ENCODE measurements at regions not wholly inside any gene's neighbourhood (a gene's known extent, or its start where the extent isn't known, plus 50 kb on each side); places are given as distances from the start of the nearest gene placed in this dataset.

DNA sequence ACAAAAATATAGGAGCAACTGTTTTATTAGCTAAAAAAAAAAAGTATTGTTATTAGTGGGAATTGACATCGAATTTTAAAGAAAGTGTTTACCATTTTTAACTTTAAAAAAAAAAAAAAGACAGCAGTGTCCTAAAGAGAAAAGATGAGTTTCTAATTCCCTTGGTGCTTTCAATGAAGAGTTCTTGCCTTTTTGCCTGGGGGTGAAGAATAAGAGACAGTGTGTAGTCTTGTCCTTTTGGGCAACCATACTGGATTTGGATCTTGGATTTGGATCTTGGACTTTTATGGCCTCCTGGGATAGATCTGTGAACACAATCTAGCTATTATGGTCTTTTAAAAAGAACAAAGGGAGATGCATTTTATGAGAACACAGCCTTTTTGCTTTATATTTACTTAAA lies 60.2 kb upstream of the GLS start:
- Histone ChIP-seq H4K8ac (ENCODE audit: low read length) (no peak overlapping the region), H3K9ac (ENCODE audit: low read length) (peak overlapping the region; percentile 60), H2BK5ac (ENCODE audit: low read depth, low read length, poor library complexity, severe bottlenecking) (no peak overlapping the region), H2BK12ac (ENCODE audit: low read length in 2 of 2) (no peak overlapping the region), H3K79me1 (replicated peaks; ENCODE audit: low read length, poor library complexity, severe bottlenecking) (no peaks in the 10 kb centered on the region), H2BK15ac (ENCODE audit: low read depth, poor library complexity, severe bottlenecking) (no peak overlapping the region), H3K9me3 (ENCODE audit: control insufficient read depth, low read length) (no peaks in the 10 kb centered on the region), H3K4me2 (ENCODE audit: low read length, poor library complexity, severe bottlenecking) (no peak overlapping the region), H3K27ac (ENCODE audit: low read length, poor library complexity, severe bottlenecking) (no peak overlapping the region), H3K23ac (ENCODE audit: low read length in 2 of 2) (no peak overlapping the region), H3K14ac (ENCODE audit: low read length in 2 of 2) (no peak overlapping the region), H4K91ac (ENCODE audit: low read length) (no peak overlapping the region), H3K27me3 (ENCODE audit: control insufficient read depth in 1 of 2, insufficient read depth in 1 of 2, low read length in 2 of 2) (no peaks in the 10 kb centered on the region), H3K18ac (ENCODE audit: low read depth in 1 of 2, low read length in 2 of 2) (no peak overlapping the region), H2AK5ac (ENCODE audit: low read length, severe bottlenecking) (no peak overlapping the region), H3K4me3 (ENCODE audit: insufficient read depth in 1 of 2, low read depth in 1 of 2, low read length in 2 of 2) (peak overlapping the region in 1 of 2 experiments; percentile 36), H2BK120ac (ENCODE audit: low read depth, low read length) (no peak overlapping the region), H3K4ac (ENCODE audit: low read depth in 1 of 2, low read length in 2 of 2) (no peak overlapping the region), H2AFZ (ENCODE audit: low read depth, low read length) (no peak overlapping the region), H3K36me3 (ENCODE audit: control insufficient read depth in 1 of 2, insufficient read depth in 2 of 2, low read depth in 1 of 2, low read length in 2 of 2) (no peaks in the 10 kb centered on the region), H3K4me1 (ENCODE audit: control insufficient read depth, insufficient read depth, low read depth, low read length) (no peaks in the 10 kb centered on the region)
- WGBS, result no CpG with 5 or more reads among the region's 1 CpG
- no peak for DNase-seq

DNA sequence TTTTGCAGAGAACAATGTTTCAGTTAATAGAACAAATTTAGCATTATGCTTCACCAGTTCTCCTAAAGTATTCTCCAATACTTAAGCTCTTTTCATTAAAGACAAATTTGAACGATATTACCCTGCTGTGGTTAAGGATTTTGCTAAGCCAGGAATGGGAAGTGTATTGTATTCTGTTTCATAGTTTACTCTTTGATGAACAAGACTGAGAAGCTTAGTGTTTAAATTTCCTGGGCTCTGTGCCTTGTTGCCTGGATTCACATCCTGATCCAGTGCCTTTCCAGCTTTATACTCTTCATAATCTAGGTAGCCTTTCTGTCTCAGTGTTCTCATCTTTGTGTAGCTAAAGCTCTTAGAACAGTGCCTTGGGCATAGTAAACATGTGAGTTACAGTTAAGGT lies 58.6 kb upstream of the GLS start:
- Histone ChIP-seq H3K4me1 (ENCODE audit: control insufficient read depth, insufficient read depth, low read depth, low read length) (no peaks in the 10 kb centered on the region), H3K36me3 (ENCODE audit: control insufficient read depth in 1 of 2, insufficient read depth in 2 of 2, low read depth in 1 of 2, low read length in 2 of 2) (no peaks in the 10 kb centered on the region), H3K4me3 (ENCODE audit: insufficient read depth in 1 of 2, low read depth in 1 of 2, low read length in 2 of 2) (no peak overlapping the region), H2BK5ac (ENCODE audit: low read depth, low read length, poor library complexity, severe bottlenecking) (no peak overlapping the region), H2BK120ac (ENCODE audit: low read depth, low read length) (no peak overlapping the region), H2BK12ac (ENCODE audit: low read length in 2 of 2) (no peak overlapping the region), H2AK5ac (ENCODE audit: low read length, severe bottlenecking) (no peak overlapping the region), H3K14ac (ENCODE audit: low read length in 2 of 2) (no peak overlapping the region), H2AFZ (ENCODE audit: low read depth, low read length) (no peak overlapping the region), H3K23ac (ENCODE audit: low read length in 2 of 2) (no peak overlapping the region), H3K27me3 (ENCODE audit: control insufficient read depth in 1 of 2, insufficient read depth in 1 of 2, low read length in 2 of 2) (no peaks in the 10 kb centered on the region), H2BK15ac (ENCODE audit: low read depth, poor library complexity, severe bottlenecking) (no peak overlapping the region), H4K91ac (ENCODE audit: low read length) (no peak overlapping the region), H3K4ac (ENCODE audit: low read depth in 1 of 2, low read length in 2 of 2) (no peak overlapping the region), H3K9me3 (ENCODE audit: control insufficient read depth, low read length) (no peaks in the 10 kb centered on the region), H4K8ac (ENCODE audit: low read length) (no peak overlapping the region), H3K4me2 (ENCODE audit: low read length, poor library complexity, severe bottlenecking) (no peak overlapping the region), H3K18ac (ENCODE audit: low read depth in 1 of 2, low read length in 2 of 2) (no peak overlapping the region), H3K9ac (ENCODE audit: low read length) (no peak overlapping the region), H3K27ac (ENCODE audit: low read length, poor library complexity, severe bottlenecking) (no peak overlapping the region), H3K79me1 (replicated peaks; ENCODE audit: low read length, poor library complexity, severe bottlenecking) (no peaks in the 10 kb centered on the region)
- 100% methylated on average over 1 of the region's 1 CpG for WGBS
- DNase-seq, result no peak

DNA sequence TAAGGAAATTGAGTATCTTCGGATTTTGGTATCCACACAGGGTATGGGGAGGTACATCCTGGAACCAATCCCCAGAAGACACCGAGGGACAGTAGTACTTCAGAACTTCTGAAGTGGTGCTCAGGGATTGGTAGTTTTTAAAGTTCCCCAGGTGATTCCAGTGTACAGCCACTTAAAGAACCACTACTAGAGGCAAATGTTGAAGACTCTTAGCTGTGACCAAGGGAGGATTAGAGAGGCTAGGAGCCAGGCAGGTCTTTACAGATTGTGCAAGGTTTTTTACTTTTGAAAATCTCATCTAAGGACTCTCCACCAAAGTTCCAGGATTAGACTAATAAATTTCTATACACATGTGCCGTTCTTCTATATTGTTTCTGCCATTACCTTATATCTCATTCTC lies 52.9 kb upstream of the GLS start:
- no peak overlapping the region for H3K4me3 ChIP-seq (ENCODE audit: insufficient read depth in 1 of 2, low read depth in 1 of 2, low read length in 2 of 2)
- H3K14ac ChIP-seq (ENCODE audit: low read length in 2 of 2), result no peak overlapping the region
- H3K9ac ChIP-seq (ENCODE audit: low read length), result no peak overlapping the region
- no peaks in the 10 kb centered on the region for H3K36me3 ChIP-seq (ENCODE audit: control insufficient read depth in 1 of 2, insufficient read depth in 2 of 2, low read depth in 1 of 2, low read length in 2 of 2)
- H2AK5ac ChIP-seq (ENCODE audit: low read length, severe bottlenecking), result no peak overlapping the region
- no peak overlapping the region for H3K4me2 ChIP-seq (ENCODE audit: low read length, poor library complexity, severe bottlenecking)
- no peak for DNase-seq
- H3K4me1 ChIP-seq (ENCODE audit: control insufficient read depth, insufficient read depth, low read depth, low read length), result no peaks in the 10 kb centered on the region
- no peak overlapping the region for H4K8ac ChIP-seq (ENCODE audit: low read length)
- H3K79me1 ChIP-seq (replicated peaks; ENCODE audit: low read length, poor library complexity, severe bottlenecking), result no peaks in the 10 kb centered on the region
- no peak overlapping the region for H2BK5ac ChIP-seq (ENCODE audit: low read depth, low read length, poor library complexity, severe bottlenecking)
- no peak overlapping the region for H2BK15ac ChIP-seq (ENCODE audit: low read depth, poor library complexity, severe bottlenecking)
- H3K4ac ChIP-seq (ENCODE audit: low read depth in 1 of 2, low read length in 2 of 2), result no peak overlapping the region
- no peak overlapping the region for H2AFZ ChIP-seq (ENCODE audit: low read depth, low read length)
- H3K27ac ChIP-seq (ENCODE audit: low read length, poor library complexity, severe bottlenecking), result no peak overlapping the region
- H3K18ac ChIP-seq (ENCODE audit: low read depth in 1 of 2, low read length in 2 of 2), result no peak overlapping the region
- no peaks in the 10 kb centered on the region for H3K9me3 ChIP-seq (ENCODE audit: control insufficient read depth, low read length)
- 97% methylated on average over 3 of the region's 3 CpGs for WGBS
- H2BK120ac ChIP-seq (ENCODE audit: low read depth, low read length), result no peak overlapping the region
- H3K23ac ChIP-seq (ENCODE audit: low read length in 2 of 2), result no peak overlapping the region
- H3K27me3 ChIP-seq (ENCODE audit: control insufficient read depth in 1 of 2, insufficient read depth in 1 of 2, low read length in 2 of 2), result no peaks in the 10 kb centered on the region
- H4K91ac ChIP-seq (ENCODE audit: low read length), result no peak overlapping the region
- no peak overlapping the region for H2BK12ac ChIP-seq (ENCODE audit: low read length in 2 of 2)

DNA sequence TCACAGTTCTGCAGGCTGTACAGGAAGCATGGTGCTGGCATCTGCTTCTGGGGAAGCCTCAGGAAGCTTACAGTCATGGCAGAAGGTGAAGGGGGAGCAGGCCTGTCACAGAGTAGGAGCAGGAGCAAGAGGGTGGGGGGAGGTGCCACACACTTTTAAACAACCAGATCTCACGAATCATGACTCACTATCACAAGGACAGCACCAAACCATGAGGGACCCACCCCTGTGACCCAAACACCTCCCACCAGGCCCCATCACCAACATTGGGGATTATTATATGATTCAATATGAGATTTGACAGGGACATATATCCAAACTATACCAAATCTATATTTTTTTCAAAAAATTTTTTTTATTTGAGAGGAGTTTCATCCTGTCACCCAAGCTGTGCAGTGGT lies 51.0 kb upstream of the GLS start:
- no CpG with 5 or more reads among the region's 1 CpG for WGBS
- no peaks in the 10 kb centered on the region for H3K27me3 ChIP-seq (ENCODE audit: control insufficient read depth in 1 of 2, insufficient read depth in 1 of 2, low read length in 2 of 2)
- H3K23ac ChIP-seq (ENCODE audit: low read length in 2 of 2), result no peak overlapping the region
- H3K4me2 ChIP-seq (ENCODE audit: low read length, poor library complexity, severe bottlenecking), result no peak overlapping the region
- no peak overlapping the region for H2BK5ac ChIP-seq (ENCODE audit: low read depth, low read length, poor library complexity, severe bottlenecking)
- no peaks in the 10 kb centered on the region for H3K36me3 ChIP-seq (ENCODE audit: control insufficient read depth in 1 of 2, insufficient read depth in 2 of 2, low read depth in 1 of 2, low read length in 2 of 2)
- no peak overlapping the region for H3K4ac ChIP-seq (ENCODE audit: low read depth in 1 of 2, low read length in 2 of 2)
- no peak overlapping the region for H2AK5ac ChIP-seq (ENCODE audit: low read length, severe bottlenecking)
- H4K91ac ChIP-seq (ENCODE audit: low read length), result no peak overlapping the region
- DNase-seq, result no peak
- H2BK12ac ChIP-seq (ENCODE audit: low read length in 2 of 2), result no peak overlapping the region
- H2BK120ac ChIP-seq (ENCODE audit: low read depth, low read length), result no peak overlapping the region
- no peaks in the 10 kb centered on the region for H3K9me3 ChIP-seq (ENCODE audit: control insufficient read depth, low read length)
- H2AFZ ChIP-seq (ENCODE audit: low read depth, low read length), result no peak overlapping the region
- no peak overlapping the region for H3K9ac ChIP-seq (ENCODE audit: low read length)
- no peak overlapping the region for H3K14ac ChIP-seq (ENCODE audit: low read length in 2 of 2)
- H3K27ac ChIP-seq (ENCODE audit: low read length, poor library complexity, severe bottlenecking), result no peak overlapping the region
- H3K4me3 ChIP-seq (ENCODE audit: insufficient read depth in 1 of 2, low read depth in 1 of 2, low read length in 2 of 2), result no peak overlapping the region
- no peak overlapping the region for H4K8ac ChIP-seq (ENCODE audit: low read length)
- no peak overlapping the region for H2BK15ac ChIP-seq (ENCODE audit: low read depth, poor library complexity, severe bottlenecking)
- no peaks in the 10 kb centered on the region for H3K79me1 ChIP-seq (replicated peaks; ENCODE audit: low read length, poor library complexity, severe bottlenecking)
- no peak overlapping the region for H3K18ac ChIP-seq (ENCODE audit: low read depth in 1 of 2, low read length in 2 of 2)
- H3K4me1 ChIP-seq (ENCODE audit: control insufficient read depth, insufficient read depth, low read depth, low read length), result no peaks in the 10 kb centered on the region

Measured in mesenchymal stem cell (in vitro differentiated cells and primary cell).